ENCODE measurements at regions not wholly inside any gene's neighbourhood (a gene's known extent, or its start where the extent isn't known, plus 50 kb on each side); places are given as distances from the start of the nearest gene placed in this dataset.

DNA sequence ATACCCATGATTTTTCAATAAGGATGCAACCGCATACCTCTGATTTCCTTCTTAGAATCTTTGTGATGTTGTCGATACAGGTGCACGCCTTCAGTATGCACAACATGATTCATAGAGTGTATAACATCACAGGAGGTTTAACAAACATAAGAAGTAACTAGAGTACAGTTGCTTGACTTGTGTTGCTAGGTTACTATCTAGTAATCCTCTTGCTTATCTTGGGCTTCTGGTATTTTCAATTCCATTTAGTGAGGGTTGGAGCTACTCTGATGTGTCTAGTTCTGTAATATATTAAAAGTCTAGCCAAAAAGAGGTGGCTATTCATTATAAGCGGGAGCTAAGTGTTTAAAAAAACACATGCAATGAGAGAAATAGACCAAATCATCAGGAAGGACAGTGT is 85.5 kb upstream of the TENT5A start:
- Histone ChIP-seq H3K4me3 (no peak overlapping the region), H3K36me3 (no peaks in the 10 kb centered on the region), H3K9me3 (no peaks in the 10 kb centered on the region), H3K27me3 (no peaks in the 10 kb centered on the region), H3K27ac (no peak overlapping the region), H3K4me1 (no peaks in the 10 kb centered on the region)
- WGBS = 62% methylated on average over 4 of the region's 4 CpGs
- DNase-seq (ENCODE audit: low spot score in 2 of 2) = no peak
- no peak for TF ChIP-seq POLR2AphosphoS5 (IDR thresholded peaks at IDR 0.05)
- no peak for TF ChIP-seq EP300 (IDR thresholded peaks at IDR 0.05)
- TF ChIP-seq, protein P1, sequence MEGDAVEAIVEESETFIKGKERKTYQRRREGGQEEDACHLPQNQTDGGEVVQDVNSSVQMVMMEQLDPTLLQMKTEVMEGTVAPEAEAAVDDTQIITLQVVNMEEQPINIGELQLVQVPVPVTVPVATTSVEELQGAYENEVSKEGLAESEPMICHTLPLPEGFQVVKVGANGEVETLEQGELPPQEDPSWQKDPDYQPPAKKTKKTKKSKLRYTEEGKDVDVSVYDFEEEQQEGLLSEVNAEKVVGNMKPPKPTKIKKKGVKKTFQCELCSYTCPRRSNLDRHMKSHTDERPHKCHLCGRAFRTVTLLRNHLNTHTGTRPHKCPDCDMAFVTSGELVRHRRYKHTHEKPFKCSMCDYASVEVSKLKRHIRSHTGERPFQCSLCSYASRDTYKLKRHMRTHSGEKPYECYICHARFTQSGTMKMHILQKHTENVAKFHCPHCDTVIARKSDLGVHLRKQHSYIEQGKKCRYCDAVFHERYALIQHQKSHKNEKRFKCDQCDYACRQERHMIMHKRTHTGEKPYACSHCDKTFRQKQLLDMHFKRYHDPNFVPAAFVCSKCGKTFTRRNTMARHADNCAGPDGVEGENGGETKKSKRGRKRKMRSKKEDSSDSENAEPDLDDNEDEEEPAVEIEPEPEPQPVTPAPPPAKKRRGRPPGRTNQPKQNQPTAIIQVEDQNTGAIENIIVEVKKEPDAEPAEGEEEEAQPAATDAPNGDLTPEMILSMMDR (IDR thresholded peaks at IDR 0.05) = no peak
- TF ChIP-seq POLR2A (IDR thresholded peaks at IDR 0.05) = no peak

DNA sequence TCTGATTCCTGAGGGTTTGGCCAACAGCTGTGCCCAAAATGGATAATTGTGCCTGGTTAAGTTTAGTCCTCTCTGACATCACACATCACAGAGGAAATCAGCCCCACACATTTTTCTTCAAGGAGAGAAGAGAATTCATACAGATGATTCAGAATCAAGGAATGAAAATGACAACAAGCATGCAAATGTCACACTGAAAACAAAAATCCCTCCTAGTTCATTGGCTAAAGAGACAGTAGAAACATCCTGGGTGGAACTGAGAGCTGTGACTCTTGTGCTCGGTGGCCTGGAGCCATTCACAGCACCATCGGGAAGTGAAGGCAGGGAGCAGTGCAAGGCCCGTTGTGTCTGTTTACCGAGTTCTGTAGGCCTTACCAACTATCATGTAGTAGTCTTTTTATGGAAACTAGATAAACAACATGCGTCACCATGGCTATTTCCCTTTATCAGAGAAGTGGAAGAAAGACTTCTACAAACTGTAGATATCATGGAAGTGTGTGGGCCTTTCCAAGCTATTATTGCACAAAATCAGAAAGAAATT is 81.7 kb upstream of the TENT5A start:
- no peaks in the 10 kb centered on the region for H3K4me1 ChIP-seq
- H3K36me3 ChIP-seq = no peaks in the 10 kb centered on the region
- no peaks in the 10 kb centered on the region for H3K9me3 ChIP-seq
- H3K27me3 ChIP-seq = no peaks in the 10 kb centered on the region
- DNase-seq (ENCODE audit: low spot score in 2 of 2) = no peak
- no peak overlapping the region for H3K4me3 ChIP-seq
- TF ChIP-seq POLR2A (IDR thresholded peaks at IDR 0.05) (no peak), EP300 (IDR thresholded peaks at IDR 0.05) (no peak), POLR2AphosphoS5 (IDR thresholded peaks at IDR 0.05) (no peak)
- TF ChIP-seq, protein P1 (IDR thresholded peaks at IDR 0.05) = no peak
- H3K27ac ChIP-seq = no peak overlapping the region
- WGBS = 72% methylated on average over 5 of the region's 5 CpGs

DNA sequence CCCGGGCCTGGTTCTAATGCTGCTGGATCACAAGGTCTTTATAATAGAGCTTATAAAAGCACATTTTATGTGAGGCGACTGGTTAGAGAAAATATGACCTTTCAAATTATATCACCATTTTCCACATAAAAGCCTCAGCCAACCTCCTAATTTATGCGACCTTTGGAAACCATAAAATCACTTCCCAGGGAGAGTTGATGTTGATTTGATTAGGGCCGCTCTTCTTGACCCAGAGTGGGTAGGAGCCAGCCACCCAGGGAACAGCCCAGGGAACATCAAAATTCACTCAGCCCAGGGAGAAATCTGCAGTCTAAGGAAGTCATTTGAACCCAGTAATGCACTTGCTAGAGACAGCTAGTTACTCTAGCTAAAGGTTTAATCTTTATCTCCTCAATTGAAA is 79.8 kb upstream of the TENT5A start:
- no peaks in the 10 kb centered on the region for H3K36me3 ChIP-seq
- no peaks in the 10 kb centered on the region for H3K4me1 ChIP-seq
- no peaks in the 10 kb centered on the region for H3K27me3 ChIP-seq
- no peak overlapping the region for H3K27ac ChIP-seq
- H3K4me3 ChIP-seq = no peak overlapping the region
- H3K9me3 ChIP-seq = peaks cover 4% of the 10 kb centered on the region
- TF ChIP-seq EP300 (IDR thresholded peaks at IDR 0.05) = no peak
- no peak for TF ChIP-seq POLR2A (IDR thresholded peaks at IDR 0.05)
- TF ChIP-seq POLR2AphosphoS5 (IDR thresholded peaks at IDR 0.05) = no peak
- TF ChIP-seq, protein P1 (IDR thresholded peaks at IDR 0.05) = no peak
- DNase-seq (ENCODE audit: low spot score in 2 of 2) = no peak
- 87% methylated on average over 4 of the region's 4 CpGs for WGBS

DNA sequence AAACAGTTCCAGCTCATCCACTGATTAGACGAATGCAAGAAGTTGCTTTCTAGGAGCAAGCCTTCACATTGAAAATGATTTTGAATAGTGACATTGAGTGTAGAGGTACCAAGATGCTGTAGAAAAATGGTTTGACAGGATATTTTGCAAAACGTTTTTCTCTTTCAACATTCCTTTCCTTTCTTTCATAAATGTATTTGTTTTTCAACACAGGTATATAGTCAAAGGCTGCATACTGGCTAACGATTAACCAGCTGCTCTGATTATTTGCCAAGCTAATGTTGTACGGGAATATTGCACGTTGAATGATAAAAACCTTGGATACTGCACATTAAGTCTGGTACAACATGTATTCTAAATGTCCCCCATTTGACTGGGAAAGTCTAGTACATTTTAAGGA is 78.8 kb upstream of the TENT5A start:
- Histone ChIP-seq H3K4me3 (no peak overlapping the region), H3K27me3 (no peaks in the 10 kb centered on the region), H3K27ac (no peak overlapping the region), H3K4me1 (no peaks in the 10 kb centered on the region), H3K9me3 (peaks cover 5% of the 10 kb centered on the region), H3K36me3 (no peaks in the 10 kb centered on the region)
- 73% methylated on average over 5 of the region's 5 CpGs for WGBS
- TF ChIP-seq EP300 (IDR thresholded peaks at IDR 0.05) = no peak
- TF ChIP-seq, protein P1 (IDR thresholded peaks at IDR 0.05) = no peak
- TF ChIP-seq POLR2A (IDR thresholded peaks at IDR 0.05) = no peak
- TF ChIP-seq POLR2AphosphoS5 (IDR thresholded peaks at IDR 0.05) = no peak
- no peak for DNase-seq (ENCODE audit: low spot score in 2 of 2)

DNA sequence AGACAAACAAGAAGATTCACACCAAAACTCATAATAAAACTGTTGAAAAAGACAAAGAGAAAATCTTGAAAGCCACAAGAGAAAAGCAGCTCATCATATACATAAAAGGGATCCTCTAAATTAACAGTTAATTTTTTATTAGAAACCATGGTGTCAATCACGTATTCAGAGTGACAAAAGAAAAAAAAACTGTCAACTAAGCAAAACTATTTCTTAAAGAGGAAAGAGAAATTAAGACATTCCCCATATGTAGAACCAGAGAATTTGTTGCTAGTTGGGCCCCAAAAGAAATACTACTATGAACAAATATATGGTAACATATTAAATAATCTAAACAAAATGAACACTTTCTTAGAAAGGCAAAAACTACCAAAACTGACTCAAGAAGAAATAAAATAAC is 74.3 kb upstream of the TENT5A start:
- no peak for DNase-seq (ENCODE audit: low spot score in 2 of 2)
- WGBS = 32% methylated on average over 1 of the region's 1 CpG
- no peak for TF ChIP-seq EP300 (IDR thresholded peaks at IDR 0.05)
- Histone ChIP-seq H3K27me3 (no peaks in the 10 kb centered on the region), H3K4me3 (no peak overlapping the region), H3K4me1 (no peaks in the 10 kb centered on the region), H3K27ac (no peak overlapping the region), H3K9me3 (peaks cover 5% of the 10 kb centered on the region), H3K36me3 (no peaks in the 10 kb centered on the region)

DNA sequence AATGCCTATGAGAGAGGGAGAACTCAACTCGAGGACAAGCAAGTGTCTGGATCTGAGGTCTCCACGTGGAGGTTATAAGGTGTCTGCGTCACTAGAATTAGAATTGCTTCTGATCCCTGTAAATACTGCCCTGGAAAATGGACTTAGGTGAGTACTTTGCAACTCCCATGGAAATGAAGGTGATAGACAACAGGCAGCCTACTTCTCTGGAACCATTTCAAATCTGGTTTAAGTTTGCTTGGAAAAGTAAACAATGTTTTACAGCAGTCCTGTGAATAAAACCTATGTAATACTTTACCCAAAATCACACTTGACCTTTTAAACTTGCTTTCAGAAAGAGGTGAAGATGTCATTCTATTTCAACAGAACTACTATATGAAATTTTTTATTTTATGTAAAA is 70.1 kb upstream of the TENT5A start:
- no peak for TF ChIP-seq POLR2AphosphoS5 (IDR thresholded peaks at IDR 0.05)
- TF ChIP-seq EP300 (IDR thresholded peaks at IDR 0.05) = no peak
- TF ChIP-seq, protein P1 (IDR thresholded peaks at IDR 0.05) = no peak
- no peak for TF ChIP-seq POLR2A (IDR thresholded peaks at IDR 0.05)
- H3K27me3 ChIP-seq = no peaks in the 10 kb centered on the region
- no peak for DNase-seq (ENCODE audit: low spot score in 2 of 2)
- no peaks in the 10 kb centered on the region for H3K4me1 ChIP-seq
- no peak overlapping the region for H3K4me3 ChIP-seq
- no peak overlapping the region for H3K27ac ChIP-seq
- no peaks in the 10 kb centered on the region for H3K36me3 ChIP-seq
- peaks cover 3% of the 10 kb centered on the region for H3K9me3 ChIP-seq
- 79% methylated on average over 3 of the region's 3 CpGs for WGBS
